ENCODE measurements at regions not wholly inside any gene's neighbourhood (a gene's known extent, or its start where the extent isn't known, plus 50 kb on each side); places are given as distances from the start of the nearest gene placed in this dataset.

DNA sequence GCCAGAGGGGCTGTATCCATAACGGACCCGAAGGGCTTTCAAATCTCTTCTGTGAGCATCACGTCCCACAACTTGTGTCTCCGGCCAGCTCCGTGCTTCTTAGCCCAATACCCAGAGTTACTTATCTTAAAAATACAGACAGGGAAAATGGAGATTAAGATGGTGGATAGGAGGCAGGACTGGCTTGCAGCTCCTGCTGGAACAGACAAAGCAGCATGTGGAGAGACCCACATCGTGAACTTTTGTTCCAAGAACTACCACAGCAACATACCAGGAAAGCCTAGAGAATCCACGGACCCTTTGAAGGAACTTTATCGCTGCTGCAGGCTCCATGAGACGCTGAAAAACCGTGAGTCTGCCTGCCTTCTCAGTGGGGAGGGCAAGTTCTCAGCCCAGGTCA, 113.7 kb downstream of the RNASET2 start:
- no peak for ATAC-seq

DNA sequence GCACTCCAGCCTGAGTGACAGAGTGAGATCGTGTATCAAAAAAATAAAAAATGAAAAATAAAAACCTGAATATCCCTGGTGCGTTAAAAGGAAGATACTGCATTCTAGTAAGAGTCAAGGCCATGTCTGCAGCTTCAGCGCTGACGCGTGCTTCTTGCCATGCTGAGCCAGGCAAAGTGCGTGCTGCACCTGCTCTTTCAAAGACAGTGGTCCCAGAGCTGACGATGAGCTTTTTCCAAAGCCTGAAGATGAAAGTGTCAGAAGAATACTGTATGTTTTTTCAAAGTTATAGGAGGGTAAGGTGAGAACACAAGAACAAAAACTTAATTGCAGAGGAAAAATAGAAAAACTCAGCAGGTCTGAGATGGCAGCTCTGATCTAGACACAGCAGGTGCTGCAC, 115.1 kb downstream of the RNASET2 start:
- no peak for ATAC-seq

DNA sequence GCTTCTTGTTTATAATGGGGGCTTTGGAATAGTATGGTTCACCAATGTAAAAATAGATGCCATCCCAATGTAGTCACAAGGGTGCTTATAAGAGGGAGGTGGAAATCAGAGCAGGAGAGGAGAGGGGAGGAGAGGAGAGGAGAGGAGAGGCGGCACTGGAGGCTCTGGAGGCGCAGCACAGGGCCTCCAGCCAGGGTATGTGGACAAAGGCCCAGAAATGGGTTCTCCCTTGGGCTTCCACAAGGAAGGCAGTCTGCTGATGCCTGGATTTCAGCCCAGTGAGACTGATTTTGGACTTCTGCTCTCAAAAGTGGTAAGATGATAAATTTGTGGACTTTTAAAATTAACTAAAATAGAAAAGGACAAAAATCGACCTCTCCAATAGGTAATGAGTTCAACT, 116.8 kb downstream of the RNASET2 start:
- no peak for ATAC-seq

DNA sequence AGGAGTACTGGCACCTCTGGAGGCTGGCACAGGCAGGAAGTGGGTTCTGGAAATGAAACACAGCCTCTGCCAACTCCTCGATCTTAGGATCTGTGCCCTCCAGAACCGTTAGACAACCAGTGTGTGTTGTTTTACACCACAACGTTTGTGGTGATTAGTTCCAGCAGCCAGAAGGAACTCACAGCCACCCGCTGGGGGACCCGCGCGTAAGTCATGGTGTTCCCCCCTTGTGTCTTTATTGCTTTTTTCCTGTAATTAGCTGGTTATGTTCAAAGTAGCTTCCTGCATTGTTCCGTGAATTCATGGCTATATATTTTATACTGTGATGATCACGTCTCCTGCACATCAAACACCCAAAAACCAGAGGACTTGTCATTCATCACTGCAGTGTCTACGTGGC, 117.4 kb downstream of the RNASET2 start:
- no peak for ATAC-seq

DNA sequence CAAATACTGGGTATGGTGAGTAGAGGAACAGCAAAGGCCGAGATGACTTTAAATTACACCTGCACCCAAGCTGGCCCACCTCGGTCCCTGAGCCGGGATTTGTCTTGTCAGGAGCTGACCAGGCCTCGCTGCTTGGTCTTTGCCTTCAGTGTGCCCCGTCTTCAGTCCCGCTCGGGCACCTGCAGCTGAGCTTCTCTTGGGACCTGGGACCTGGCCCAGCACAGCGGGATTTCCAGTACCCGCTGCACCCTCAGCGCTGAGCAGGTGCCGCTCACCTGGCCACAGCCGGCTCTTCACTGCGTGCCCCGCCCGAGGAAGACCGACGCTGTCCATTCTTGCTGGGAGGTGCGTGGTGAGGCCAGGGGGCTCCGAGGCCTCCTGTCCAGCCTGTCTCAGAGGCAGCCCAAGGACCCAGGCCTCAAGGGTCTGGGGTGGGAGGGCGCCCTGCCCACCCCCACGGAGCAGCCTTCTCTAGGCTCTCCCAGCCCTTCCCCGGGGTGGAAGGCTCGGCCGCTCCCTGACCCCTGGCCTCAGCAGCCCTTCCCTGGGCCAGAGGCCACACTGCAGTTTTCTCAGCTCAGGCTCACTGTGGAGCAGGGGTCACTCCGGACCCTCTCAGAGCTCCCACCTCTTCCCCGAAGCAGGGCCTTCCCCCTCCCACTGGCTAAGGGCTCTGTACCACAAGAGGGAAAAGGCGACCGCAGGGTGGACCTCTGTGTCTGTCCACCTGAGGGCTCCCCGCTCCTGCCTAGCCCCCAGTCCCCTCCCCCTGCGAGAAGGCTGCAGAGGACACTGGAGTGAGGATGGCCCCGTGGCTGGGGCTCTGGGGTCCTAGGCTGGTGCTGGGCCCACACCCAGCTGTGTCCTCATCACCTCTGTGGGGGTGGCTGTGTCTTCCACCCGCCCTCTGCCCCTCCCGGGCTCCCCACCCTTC, 119.3 kb downstream of the RNASET2 start:
- ATAC-seq: no peak

DNA sequence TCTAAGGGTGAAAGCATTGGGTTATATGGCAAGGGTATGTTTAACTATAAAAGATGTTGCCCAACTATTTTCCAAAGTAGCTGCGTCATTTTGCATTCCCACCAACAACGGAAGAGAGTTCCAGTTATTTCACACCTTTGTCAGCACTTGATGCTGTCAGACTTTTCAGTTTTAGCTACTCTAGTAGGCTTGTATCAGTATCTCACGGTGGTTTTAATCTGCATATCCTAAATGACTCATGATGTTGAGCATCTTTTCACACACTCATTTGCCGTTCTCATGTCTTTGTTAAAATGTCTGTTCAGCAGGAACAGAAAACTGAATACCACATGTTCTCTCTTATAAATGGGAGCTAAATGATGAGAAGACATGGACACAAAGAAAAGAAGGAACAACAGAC, 122.3 kb downstream of the RNASET2 start:
- no peak for ATAC-seq

DNA sequence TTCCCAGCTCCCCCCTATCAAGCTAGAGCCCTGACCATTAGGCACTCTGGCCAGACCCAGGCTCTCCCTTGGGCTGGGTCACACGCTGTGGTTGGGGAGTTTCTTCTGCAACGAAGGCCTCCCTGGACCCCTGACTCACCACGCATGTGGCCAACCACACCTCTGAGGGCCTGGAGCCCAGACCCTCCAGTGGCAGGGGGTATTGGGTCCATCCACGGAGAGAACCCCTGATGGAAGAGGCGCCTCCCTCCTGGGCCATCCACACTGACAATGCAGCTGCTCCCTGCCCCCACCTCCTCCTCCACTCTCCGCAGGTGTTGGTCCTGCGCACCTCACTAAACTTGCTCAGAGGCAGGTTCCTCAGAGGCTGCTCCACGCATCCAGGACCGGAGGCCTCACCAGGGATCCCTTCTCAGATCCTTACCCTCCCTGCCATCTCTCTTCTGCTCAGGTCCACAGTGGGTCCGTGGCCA, 125.4 kb downstream of the RNASET2 start:
- ATAC-seq: no peak

DNA sequence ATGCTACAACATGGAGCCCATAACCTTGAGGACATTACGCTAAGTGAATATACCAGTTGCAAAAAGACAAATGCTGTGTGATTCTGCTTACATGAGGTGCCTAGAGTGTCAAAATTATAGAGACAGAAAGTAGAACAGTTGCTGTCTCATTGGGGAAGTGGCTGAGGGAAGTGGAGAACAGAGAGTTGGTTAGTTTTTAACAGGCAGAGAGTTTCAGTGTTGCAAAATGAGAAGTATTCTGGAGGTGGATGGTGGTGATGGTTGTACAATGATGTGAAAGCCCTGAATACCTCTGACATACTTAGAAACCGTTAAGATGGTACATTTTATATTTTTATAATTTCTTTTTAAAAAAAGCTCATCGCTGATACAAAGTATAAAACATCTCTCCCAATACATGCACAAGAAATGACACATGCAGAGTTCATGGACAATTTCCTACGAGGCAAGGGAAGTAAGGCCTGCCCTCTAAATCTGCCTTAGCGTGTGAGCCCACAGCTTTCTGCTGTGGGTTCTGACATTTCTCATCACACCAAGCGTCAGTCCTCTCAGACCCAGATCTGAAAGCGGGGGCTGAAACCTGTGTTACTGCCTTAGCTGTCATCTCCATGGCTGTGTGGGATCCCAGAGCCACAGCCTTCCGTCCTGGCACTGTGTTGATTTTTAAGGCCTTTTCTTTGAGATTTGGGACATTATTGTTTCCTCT, 126.0 kb downstream of the RNASET2 start:
- no peak for ATAC-seq

DNA sequence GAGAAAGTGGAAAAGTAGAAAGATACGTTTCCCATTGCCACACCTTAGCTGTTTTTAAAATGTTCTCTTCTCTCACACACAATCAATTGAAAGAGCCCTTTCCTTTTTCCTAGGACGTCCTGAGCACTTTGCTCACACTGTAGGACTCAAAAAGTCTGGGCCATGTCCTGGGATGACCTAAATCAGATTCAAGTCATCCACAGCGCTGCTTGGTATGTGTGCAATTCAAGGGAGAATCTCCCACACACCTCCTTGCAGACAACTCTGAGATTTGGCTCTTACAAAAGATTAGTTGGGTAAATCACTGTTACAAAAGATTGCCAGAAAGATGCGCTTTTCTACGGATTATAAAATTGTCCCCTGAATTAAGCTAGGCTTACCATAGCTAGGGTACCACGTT, 130.1 kb downstream of the RNASET2 start:
- no peak for ATAC-seq

DNA sequence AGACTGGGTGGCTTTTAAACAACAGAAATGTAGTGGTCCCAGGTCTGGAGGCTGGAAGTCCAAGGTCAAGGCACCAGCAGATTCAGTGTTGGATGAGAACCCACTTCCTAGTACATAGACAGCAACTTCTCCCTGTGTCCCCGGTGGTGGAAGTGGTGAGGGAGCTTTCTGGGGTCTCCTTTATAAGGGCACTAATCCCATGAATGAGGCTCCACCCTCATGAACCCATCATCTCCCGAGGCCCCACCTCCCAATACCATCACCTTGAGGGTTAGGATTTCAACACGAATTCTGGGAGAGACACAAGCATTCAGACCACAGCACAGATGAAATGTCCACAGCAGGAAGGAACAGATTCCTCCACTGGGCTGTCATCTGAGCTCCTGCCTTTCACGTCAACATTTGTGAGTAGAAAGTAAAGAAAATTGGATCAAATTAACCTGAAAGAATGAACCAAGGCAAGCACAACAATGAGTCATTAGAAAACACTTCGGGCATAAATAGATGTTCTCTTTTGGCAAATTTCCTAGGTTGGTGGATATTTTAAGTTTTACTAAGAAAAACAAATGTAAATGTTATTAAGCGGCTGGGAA, 130.7 kb downstream of the RNASET2 start:
- ATAC-seq: no peak

DNA sequence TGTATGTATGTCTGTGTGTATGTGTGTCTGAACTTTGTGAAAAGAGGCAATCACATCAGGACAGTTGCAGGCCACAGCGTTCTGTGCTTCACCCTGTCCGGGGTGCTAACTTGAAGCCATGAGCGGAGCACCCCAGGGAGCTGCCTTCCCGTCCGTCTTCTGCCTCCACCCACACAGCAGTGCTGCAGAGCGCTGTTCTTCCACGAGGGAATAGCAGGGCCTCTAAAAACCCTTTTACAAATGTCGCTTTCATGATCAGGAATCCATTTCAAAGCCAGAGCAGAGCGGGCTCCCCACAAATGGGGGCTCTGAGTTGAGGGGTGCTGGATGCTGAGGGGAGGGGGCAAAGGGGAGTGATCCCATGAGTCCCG, 131.5 kb downstream of the RNASET2 start:
- no peak for ATAC-seq

DNA sequence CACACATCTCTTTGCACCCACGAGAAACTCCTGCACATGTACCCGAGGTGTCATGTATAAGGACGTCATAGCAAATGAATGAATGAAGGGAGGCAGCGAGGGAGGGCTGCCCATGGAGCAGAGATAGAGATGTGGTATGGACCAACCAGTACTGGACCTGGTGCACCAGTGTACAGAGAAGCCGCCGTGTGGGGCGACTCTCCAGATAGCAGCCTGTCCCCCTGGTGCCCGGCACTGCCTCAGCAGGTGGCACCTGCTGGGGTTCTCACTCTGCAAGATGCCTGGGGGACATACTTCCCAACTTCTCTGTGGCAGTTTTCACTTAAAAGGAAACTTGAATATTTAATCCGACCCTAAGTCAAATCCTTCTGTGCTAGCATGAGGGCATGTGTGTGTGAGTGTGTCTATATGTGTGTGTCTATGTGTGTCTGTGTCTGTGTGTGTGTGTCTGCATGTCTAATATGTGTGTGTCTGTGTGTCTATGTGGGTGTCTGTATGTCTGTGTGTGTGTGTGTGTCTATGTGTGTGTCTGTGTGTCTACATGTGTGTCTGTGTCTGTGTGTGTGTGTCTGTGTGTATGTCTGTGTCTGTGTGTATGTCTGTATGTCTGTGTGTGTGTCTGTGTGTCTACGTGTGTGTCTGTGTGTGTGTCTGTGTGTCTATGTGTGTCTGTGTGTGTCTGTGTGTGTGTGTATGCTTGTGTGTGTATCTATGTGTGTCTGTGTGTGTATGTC, 132.0 kb downstream of the RNASET2 start:
- no peak for ATAC-seq

DNA sequence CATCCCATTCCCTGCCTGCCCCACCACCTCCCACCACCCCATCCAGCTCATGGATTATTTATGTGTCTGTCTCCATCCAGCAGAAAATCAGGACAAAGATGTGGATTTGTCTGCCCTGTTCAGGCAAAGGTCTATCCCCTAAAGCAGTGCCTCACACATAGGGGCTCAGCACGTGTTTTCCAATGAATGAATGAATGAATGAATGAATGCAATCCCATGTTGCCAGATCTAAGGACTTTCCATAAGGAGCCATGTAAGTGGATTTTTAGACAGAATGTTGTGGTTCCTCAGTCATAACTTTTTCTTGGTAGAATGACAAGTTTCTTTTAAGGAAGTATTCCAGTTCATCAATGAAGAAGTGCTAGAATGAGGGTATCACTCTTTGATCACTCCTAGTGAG, 133.7 kb downstream of the RNASET2 start:
- ATAC-seq: no peak

DNA sequence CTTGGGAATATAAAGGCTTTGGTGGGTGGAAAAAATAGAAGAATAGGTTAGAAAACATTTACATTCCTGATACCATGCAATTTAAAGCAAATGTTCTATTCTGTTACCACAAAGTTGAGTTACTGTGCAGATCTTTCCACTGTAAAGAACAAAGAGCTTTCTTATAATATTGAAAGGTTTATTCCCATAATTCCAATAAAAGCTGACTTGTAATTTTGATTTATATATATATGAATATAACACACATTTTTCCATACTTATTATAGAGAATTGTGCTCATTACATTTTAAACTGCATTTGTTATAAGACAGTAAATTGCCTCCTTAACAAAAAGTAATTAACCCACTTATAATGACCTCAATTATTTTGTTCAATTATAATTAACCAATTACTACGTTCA, 135.9 kb downstream of the RNASET2 start:
- ATAC-seq: no peak

DNA sequence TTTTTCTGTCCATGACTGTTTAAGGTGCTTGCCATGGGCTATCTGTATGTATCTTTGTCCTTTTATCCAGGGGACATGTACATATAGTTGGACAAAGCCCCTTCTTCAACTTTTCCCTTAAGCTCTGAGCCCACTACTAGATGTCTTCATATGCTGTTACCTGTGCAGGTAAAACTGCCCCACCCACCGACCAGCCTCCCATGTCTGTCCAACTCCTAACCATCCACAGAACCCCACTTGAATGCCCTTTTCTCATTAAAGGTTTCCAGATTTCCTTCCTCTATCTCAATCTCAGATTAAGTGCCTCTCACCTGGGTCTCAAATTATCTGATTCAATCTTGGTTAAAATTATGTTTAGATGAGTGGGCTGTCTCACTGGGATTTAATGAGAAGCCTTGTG, 136.3 kb downstream of the RNASET2 start:
- no peak for ATAC-seq

DNA sequence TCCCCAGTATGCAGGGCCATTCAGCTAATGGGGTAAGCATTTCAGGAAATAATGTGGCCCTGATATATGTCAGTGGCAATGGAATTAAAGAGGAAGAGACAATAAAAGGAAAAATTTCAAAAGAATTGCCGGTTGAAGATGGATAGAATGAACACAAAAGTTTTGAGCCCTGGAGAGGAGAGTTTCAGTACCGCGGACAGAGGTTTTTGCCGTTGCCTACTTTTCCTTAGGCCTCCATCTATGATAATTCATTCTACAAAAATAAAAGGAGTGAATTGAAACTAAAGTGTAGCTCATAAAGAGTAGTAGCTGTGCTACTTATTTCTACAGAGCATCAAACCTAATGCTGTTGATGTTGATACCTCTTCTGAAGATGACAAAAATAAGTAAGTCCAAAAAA, 140.7 kb downstream of the RNASET2 start:
- ATAC-seq: no peak

DNA sequence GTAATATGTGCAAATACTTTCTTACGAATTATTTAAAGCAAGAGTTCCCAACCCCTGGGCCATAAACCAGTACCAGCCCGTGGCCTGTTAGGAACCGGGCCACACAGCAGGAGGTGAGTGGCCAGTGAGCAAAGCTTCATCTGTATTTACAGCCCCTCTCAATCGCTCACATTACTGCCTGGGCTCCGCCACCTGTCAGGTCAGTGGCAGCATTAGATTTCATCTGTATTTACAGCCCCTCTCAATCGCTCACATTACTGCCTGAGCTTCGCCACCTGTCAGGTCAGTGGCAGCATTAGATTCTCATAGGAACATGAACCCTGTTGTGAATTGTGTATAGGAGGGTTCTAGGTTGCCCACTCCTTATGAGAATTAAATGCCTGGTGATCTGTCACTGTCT, 142.0 kb downstream of the RNASET2 start:
- no peak for ATAC-seq

DNA sequence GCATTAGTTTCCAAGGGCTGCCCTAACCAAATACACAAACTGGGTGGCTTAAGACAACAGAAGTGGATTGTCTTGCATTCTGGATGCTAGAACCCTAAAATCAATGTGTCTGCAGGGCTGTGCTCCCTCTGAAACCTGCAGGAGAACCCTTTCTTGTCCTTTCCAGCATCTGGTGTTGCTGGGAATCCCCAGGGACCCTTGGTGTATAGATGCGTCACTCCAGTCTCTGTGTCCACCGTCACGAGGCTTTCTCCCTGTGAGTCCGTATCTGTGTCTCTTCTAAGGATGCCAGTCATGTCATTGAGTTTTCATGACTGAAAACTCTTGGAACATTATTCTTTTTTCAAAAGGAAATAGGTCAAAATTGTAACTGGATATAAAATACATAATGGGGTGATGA, 142.9 kb downstream of the RNASET2 start:
- no peak for ATAC-seq

DNA sequence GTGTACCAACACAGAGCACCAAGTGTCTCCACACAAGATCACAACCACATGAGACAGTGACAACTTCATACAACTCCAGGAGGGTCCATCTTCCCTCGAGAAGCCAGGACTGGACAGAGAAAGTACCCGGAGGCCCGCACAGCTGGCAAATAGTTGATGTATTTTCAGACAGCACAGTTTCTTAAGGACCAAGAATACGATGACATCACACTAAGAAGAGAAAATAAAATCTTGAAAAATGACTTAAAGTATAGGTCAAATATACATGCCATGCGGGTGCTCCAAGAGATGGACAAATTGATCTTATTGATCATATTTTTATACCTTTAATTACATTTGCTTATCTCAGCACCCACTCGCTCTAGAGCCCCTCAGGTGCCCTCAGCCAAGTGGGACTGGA, 145.5 kb downstream of the RNASET2 start:
- ATAC-seq: no peak

DNA sequence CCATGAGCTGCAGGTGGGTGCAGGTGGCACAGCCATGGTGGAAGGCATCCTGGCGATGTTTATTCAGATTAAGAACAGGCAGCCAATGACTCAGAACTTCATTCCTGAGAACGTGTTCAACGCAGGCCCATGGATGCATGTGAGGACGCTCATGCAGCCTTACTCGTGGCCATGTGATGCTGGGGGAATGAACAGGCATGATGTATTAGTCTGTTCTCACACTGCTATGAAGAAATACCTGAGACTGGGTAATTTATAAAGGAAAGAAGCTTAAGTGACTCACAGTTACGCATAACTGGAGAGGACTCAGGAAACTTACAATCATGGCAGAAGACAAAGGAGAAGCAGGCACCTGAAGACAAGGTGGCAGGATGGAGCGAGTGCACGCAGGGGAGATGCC, 146.6 kb downstream of the RNASET2 start:
- peak; percentile 59 for ATAC-seq

DNA sequence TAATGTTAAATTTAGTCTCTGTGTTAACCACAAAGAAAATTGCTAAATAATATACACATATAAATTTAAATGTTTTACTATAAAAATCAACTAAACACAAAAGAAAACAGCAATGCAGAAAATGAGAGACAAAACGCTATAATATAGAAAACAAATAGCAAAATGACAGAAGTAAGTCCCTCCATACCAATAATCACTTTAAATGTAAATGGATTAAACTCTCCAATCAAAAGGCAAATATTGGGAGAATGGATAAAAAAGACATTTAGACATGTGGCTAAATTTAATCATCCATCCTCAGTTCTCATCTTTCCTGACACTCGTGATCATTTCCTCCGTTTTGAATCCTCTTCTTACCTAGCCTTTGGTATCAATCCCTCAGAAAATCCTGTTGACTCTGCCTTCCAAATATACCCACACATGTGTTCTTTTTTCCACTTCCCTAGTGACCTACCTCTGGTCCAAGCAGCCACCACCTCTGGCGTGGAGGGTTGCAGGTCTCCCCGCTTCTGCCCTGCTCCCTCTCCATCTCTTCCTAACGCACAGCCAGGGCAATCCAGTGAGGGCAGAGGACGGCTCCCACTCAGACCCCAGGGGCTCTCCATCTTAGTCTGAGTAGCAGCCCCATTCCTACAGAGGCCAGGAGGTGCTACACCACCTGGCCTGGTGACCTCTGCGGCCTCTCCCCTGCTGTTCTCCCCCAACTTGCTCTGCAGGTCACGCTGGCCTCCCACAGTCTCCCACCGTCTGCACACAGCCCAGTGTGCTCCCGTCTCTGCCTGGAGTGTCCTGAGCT, 149.2 kb downstream of the RNASET2 start:
- no peak for ATAC-seq

DNA sequence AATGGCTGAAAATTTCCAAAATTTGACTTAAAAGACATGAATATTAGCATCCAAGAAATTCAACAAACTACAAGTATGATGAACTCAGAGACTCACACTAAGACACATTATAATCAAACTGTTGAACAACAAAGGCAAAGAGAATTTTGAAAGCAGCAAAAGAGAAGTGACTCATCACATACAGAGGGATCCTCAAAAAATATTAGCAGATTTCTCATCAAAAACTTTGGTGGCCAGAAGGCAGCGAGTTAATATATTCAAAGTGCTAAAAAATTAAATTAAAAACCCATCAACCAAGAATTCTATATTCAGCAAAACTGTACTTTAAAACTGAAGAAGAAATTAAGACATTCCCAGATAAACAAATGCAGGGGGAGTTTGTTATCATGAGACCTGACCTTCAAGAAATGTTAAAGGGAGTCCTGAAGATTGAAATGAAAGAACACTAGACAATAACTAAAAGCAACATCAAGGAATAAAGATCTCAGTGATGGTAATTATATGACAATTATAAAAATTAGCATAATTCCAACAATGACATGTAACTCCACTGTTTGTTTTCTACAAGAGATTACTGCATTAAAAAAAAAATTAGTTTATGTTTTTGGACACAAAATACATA, 150.0 kb downstream of the RNASET2 start:
- no peak for ATAC-seq

All from esophagus mucosa (tissue), 1 donor.